T-helper 1 cell treated with Interleukin-12 subunit alpha and Interleukin-12 subunit beta and Interleukin-4 antibody, amounts not matched to agents 30 ng/mL and 1 ng/mL, for 36 hours (primary cell): ENCODE measurements at regions not wholly inside any gene's neighbourhood (a gene's known extent, or its start where the extent isn't known, plus 50 kb on each side); places are given as distances from the start of the nearest gene placed in this dataset.

Source experiments
- intact Hi-C: fragments of 100-400 bp; cut with micrococcal nuclease; formaldehyde crosslinking; loops from one replicate; pipeline ENCODE4 v1.15.1; 2024

DNA sequence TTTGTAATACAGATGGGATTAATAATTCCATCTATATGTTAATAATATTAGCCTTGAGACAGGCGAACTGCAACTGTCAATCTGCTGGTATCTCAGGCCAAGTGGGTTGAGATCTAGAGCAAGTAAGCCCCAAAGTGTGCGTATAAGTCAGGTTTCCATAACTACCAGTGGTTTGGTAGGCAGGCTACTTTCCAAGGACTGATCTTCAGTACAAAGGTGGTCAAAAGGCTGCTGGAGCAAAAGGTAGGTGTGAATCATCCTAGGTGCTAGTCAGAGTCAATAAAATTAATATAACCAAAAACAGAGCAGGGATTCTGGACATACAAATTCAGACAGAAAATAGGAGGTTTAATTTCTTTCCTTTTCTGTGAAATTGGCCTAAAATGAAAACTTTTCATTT lies 328.0 kb downstream of the TGFB2 start:
- intact Hi-C loops = no loop called here

DNA sequence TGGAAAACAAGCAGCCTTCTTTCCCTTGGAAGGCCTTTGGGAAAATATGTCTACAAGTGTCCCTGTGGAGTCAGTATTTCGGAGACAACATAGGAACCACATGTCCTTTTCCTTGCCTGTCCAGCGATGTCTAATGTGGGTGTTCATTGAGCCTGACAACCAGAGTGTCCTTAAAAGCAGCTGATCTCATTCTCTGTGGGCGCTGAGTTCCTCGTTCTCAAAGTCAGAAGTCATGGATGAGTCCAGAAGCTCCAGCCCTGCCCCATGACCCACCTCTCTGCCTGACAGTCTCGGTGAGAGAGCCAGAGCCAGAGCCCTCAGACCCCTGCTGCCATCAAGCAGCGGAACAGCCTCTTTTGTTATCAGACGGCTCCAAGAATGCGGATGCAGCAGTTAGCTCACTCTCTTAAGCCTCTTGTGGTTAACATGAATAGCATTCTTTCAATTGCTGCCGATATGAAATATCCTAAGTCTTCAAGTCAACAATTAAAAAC lies 329.2 kb downstream of the TGFB2 start:
- intact Hi-C loops = no loop called here

DNA sequence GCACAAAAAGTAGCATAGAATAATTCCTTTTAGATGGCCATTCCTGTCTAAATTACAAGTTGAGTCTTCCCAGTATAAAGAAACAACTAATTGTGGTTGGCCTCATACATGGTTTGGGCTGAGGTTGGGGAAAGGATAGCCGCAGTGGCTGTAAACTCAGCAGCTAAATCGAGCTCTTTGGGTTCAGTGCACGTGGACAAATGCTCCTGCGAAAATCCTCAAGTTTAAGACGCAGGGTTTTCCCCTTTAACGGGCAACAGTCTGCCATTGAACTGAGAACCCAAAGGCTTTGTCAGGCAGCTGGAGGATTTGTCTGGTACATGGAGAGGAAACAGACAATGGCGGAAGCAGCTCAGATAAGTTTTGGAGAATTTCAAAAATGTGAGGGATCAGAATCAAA lies 331.9 kb downstream of the TGFB2 start:
- intact Hi-C loops = no loop called here

DNA sequence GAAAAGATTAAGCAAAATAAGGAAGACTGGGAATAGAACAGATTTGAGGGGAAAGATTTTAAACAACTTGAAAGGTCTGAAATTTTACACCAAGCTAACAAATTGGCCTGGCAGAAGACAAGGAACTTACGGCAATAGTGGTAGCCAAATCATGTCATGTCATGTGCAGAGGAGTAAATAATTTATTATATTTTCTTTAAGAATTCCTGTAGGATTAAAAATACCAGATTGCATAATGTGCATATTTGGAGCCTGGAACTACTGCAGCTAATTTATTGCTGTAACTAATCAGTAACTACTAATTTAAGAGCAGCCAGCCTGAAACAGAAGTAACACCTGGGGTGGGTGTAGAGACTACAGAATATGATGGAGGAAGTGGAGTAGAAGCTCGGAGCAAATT lies 334.3 kb downstream of the TGFB2 start:
- intact Hi-C loops = no loop called here

DNA sequence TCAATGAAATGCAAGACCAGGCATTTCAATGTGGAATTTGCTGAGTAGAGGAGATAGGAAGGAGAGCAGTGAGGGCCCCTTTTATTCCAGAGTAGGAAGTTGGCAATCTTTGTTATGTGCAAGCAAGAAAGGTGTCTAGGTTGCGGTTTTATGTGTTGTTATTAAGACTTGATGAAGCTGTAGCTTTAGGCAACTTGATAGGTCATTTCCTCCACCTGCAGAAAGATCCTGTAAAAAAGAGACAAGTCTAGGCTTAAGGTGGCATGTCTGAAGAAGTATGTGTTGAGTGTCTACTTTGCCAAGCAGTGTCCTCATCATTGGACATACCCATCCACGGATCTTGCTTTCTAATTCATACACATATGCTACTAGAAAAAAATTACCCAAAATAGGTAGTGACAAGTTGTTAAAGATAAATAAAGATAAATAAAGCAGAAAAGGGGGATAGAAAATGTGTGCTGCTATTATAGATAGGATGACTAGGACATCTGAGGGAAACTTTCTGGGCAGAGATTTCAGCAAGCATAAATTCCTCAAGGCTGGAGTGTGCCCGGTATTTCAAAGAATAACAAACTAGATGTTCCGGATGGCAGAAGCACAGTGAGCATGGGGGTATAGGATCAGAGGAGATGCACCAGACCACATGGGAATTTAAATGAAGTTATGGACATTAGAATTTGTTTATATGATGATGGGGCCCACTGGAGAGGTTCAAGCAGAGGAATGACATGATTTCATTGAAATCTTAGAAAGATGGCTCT lies 335.0 kb downstream of the TGFB2 start:
- intact Hi-C loops = no loop called here

DNA sequence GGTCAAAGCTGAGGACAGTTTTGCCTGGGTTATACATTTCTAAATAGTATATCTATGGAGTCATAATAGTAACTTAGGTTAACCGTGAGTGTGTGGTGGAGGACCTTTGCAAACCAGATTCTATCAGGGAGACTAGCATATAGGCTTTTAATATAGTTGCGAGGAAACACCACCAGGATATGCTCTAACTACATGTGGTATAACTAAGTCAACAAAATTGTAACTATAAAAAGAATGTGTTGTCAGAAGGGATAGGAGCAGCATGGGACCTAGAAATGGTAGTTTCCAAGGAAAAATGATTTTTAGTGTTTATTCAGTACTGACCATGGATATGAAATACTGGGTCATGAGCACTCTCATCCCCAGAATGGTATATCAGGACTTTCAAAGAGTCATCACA lies 338.1 kb downstream of the TGFB2 start:
- intact Hi-C loops = no loop called here

DNA sequence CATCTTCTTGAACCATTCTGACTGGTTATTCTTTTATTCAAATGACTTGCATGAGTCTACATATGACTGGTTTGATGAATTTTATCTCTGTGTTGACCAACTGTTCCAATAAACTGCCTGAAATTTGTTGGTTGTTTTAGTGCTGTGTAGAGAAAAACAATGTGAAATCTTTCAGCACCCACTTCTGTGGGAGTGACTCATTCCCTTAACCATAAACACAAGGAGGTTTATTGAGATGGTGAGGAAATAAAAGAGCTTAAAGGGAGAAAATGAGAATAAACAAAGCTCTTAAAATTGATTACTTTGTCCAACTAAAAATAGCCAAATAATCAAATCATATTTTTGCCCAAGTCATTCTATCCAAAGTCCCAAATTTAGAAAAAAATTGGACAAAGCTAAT lies 341.1 kb downstream of the TGFB2 start:
- intact Hi-C loops = no loop called here

DNA sequence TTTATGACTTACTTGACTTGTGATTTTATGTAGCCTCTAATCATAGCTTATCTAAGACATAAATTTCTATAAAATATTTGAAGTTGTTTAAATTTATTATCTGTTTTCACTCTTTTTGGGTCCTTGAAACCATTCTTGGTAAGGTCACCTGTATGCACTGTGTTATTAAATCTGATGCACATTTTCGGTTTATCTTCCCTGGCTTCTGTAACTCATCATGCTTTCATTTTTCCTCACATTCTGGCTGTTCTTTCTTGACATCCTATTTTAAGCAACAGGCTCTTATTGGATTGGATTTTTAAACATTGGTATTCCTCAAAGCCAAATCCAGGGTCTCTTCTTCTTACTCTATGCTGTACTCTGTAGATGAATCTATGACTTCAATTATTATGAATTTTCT lies 341.6 kb downstream of the TGFB2 start:
- intact Hi-C loops = no loop called here

DNA sequence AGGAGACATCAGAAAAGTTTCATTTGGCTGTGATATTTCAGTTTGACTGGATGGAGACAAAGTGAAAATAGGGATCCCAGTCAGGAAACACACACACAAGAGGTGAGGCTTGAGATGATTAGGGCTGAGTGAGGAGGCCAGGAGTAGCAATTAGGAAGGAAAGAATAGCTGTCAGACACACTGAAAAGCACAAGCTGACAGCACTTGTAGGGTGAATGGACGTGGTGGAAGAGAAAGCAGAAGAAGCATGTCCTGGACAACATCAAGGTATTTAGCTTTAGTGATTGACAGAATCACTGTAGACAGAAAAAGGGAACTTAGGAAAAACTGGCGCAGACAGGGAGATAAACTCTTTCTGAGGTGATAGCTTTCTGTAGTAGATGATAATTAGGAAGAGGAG lies 347.7 kb downstream of the TGFB2 start:
- intact Hi-C loops = no loop called here

DNA sequence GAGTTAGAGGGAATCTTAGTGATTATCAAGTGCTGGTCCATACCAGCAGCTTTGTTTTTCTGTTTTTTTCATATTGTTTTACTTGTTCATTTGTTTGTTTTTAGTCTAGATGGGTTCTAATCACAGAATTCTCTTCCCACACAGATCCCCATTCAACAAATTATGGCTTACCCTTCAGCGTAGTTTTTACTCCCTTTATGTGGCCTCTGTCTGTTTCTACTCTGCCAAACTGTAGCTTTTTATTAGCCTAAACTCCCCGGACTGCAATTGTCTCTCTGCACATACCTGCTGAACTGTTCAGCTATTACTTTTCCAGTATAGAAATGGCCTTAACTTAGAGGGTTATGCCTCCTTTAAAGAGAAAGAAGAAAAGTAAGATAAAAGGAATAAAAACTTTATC lies 348.5 kb downstream of the TGFB2 start:
- intact Hi-C loops = no loop called here

DNA sequence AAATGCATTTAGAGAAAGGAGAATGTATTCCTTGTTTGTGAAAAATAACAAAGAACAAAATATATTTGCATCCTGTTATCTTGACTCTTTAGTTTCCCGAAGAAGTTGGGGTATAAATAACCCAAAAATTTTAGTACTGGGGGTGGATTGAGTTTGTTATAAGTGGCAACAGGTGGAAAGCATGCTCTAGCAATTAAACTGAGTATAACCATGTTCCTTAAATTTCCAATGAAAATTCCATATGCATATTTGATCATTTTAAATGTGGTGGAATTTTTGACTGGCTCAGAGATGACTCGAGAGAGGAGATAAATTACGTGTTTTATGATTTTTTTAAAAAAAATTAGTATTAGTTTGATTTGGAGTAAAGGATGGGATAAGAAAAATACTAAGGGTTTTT lies 348.9 kb downstream of the TGFB2 start:
- intact Hi-C loops = no loop called here

DNA sequence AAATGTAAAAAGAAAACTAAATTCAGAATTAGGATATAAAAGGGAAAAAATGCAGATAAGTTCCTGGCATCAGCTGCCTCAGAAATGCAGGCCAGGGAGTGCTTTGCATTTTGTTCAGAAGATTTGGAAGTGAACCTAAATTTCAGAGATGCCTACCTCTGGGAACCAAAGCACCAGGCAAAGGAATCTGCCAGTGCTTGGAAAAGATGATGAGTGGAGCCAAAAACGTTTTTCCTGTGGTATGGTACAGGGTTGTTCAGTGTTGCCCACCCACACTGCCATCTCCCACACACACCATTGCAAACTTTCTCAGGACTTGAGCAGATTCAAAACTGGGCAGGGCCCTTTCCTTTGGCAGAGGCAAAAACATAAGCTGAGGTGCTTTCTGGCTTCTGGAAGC lies 349.5 kb downstream of the TGFB2 start:
- intact Hi-C loops = no loop called here

DNA sequence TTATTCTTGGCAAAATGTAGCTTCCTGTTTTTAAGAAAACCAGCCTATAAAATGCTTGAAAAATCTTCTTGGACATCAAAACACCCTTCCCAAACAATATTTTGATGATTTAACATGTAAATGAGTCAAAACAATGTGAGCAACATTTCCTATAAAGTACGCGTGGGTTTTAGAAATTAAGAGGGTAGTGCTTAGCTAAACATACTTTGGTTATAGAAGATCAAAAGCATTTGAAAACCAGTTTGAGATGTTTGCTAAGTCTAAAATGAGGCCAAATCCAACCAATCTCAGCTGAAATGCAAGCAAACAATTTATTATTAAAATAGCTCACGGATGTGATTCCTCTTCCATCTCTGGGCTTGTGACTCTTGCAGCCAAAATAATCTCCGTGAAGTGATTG lies 350.4 kb downstream of the TGFB2 start:
- intact Hi-C loops = no loop called here

DNA sequence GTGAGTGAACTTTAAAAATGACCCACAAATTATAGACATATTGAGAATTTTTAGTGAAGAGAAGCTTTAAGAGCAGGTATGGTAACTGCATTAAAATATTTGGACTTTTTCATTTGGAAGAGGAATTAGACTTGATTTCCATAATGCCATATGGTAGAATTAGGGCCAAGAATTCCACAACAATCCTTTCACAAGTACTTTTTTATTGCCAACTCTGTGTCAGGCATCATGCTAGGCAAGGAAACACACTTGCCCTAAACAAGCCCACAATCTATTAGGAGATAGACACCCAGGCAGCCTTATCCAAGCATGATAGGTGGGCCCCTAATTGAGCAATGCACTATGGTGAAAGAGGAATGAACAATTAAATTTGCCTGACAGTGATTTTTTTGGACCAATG lies 353.0 kb downstream of the TGFB2 start:
- intact Hi-C loops = no loop called here

DNA sequence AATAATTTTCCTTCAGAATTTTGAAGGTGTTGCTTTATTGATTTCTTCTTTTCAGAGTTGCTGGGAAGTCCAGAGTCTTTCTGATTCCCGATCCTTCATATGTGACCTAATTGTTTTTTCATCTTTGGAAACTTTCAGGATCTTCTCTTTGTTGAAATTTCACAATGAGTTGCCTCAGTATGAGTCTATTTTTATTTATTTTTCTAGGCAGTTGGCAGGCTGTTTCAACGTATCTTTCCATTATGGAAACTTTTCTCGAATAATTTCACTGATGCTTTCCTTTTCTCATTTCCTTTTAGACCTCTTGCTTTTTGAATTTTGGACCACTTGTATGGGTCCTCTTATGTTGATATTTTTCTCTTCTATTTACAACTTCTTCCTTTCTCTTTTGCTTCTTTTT lies 354.3 kb downstream of the TGFB2 start:
- intact Hi-C loops = no loop called here

DNA sequence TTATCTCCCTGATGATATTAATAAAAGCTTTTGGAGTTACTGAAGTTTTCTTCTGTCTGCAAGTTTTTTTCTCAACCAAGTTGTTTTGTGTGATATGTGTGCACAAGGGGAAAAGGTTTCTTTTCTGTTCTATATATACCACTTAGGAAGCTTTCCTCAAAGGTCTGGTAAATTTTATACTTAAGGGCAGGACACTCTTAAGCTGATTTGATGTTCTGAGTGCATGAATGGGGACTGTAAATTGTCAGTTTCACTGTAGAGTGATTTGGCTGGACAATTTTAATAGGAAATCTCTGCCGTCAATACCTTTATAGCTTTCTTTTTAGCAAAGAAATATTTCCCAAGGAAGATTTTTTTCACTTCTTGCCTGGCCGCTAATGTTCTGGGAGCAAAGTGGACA lies 354.7 kb downstream of the TGFB2 start:
- intact Hi-C loops = no loop called here

DNA sequence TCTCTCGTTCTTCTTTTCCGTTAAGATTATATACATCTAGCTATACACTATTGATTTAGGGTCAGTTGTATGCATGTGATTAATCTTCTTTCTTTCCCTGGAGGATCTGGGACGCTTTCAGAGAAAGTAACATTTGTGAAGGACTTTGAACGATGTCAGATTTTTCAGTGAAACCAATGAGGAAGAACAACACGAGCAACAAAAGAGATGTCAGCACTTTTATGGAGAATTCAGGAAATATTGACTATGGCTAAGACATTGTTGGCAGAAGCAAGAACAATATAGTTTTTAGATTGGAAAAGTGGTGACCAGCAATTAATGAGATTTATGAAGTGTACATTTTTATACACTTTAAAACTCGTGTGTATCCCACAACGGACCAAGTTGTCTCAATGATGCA lies 355.5 kb downstream of the TGFB2 start:
- intact Hi-C loops = no loop called here

DNA sequence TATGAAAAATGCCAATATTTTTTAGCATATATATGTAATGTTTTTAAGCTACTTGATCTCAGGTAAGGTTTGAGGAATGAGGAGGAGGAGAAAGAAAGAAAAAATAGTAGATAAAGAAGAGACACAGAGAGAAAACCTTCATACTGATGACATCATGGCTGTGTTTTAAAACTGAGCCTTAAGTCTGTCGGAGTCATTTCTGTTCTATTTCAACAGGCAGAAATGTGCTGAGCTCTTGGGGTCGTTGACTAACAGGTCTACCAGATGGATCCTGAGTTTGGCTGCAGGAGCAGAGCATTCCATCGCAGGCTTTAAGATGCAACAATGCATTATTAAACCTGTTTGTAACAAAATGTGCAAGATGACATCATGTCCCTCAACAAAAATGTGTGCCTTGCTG lies 356.0 kb downstream of the TGFB2 start:
- intact Hi-C loops = no loop called here

DNA sequence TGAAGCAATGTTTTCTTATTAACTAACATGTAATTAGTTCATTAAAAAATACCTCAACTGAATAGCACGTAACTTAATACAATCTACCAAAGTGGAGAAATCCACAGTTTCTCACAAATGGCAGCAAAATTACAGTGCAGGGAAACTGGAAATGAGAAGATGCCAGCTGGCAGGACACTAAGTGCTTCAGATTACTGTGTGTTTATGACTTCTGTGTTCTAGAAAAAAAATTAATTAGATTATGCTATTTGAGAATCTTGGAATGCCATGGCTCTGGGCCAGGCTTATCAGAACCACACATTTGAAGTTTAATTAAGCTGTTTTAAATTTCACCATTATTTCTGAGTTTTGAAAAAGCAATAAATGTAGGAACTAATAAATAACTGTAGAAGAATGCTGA lies 357.6 kb downstream of the TGFB2 start:
- intact Hi-C loops = no loop called here

DNA sequence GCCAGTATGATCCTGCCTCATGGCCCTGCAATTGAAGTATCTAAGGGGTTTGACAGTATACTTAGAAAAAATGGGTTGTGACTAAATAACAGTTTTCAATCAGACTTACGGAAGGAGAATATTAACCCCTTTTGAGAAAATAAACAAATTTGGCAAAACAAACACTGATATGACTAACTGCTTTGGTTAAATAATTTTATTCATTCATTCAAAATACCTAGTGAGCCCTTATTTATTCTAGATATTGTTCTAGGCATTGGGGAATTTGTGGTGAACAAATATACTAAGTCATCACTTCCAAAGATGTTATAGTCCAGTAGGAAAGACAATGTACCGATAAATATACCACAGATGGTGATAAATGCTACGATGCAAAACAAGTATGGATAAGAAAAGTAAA lies 358.7 kb downstream of the TGFB2 start:
- intact Hi-C loops = no loop called here

DNA sequence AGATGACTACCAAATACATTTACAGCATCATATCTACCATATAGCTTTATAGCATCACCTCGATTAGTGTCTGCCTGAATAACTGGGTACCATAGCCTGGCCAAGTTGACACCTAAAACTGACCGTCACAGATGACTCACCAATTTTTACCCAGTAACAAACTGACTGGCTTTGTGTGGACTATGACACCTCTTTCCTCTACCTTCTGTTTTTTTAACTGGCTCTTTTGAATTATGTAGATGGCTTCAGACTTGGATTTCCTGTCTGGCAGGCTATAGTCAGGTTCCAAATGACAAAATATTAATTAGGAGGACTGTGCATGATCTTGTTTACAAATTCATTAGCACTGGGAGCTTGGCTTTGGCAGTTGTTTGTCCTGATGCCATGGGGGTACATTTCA lies 360.3 kb downstream of the TGFB2 start:
- intact Hi-C loops = no loop called here

DNA sequence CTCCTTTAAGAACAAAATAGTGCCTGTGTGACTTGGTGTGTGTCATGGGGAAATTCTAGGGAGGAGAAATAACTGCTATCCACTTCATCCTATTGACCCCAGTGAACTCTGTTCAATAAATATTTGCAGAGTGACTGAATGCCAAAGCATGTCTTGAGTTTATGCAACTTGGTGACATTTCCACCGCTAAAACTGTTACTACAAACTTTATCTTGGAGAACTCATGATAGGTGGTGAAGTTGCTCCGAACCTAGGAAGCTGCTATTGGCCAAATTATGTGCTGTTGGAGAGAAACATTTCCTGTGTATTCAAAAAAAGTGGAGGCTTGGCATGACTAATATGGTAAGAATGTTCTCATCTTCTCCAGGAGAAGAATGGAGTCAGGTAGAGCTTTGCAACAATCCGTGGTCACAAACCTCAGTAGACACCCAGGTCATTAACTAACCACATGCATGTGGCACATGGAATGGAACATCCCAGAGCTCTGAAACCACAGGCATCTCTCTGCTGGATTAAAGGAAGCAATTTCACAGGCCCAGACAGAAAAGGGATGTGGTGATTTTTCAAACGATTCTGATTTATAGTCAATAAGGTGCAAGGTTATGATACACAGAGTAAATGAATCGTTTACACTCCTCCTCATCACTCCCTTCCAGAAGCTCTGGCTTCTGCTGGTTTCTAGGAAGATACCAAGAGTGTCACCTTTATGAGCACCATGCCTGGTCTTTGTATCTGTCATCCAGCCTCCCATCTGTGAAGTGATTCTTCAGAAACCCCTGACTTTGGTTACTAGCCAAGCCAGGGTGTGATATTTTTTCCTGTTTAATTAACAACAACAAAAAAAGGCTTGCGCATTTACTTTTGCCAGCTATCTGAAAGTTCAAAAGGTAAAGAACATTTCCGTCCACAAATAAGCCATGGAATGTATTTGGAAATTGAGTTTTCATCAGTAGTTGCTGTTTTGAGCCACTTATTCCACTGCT lies 361.1 kb downstream of the TGFB2 start:
- intact Hi-C loops = no loop called here

DNA sequence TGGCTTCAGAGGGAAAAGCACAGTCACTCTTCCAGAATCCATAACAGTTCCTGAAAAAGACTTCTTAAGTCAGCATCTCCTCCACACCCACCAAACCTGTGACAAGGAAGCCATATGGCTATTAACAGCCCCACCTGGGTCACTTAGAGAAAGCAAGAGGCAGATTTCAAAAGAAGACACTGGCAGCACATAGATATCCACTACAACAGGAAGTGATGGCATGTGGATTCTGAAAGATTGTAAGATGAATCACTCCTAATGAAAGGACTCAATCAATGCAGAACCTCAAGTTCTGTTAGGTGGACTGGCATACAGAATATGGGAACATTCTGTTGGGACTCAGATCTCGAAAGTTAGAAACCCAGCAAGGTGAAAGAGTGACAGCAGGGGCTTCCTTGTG lies 365.9 kb downstream of the TGFB2 start:
- intact Hi-C loops = no loop called here
